ENCODE measurements at regions not wholly inside any gene's neighbourhood (a gene's known extent, or its start where the extent isn't known, plus 50 kb on each side); places are given as distances from the start of the nearest gene placed in this dataset.

DNA sequence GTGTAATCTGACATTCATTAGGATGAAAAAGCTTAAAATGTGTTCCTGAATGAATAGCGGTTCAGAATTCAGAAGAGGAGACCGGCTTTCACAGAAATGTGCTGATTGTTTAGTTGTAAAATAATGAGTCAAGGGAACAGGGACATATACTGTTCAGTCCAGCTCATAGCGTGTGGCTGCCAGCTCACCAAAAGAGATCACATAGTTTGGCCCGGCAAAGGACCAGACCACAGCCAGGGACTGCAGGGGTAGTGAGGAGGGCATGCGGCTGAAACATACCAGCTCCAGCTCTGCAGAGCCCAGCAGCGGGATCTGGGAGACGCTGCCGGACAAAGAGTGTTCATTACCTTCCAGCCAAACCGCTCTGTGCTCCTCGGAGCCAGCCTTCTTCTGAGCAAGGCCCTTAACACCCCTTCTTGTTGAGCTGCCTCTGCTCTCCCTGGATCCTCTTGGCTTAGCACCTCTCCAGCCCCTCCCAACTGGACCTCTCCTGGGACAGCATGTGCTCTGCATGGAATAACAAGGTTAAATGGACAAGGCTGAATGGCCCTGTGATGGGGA lies 116.8 kb upstream of the CNTLN start:
- TF ChIP-seq SP1 (IDR thresholded peaks at IDR 0.05), result no peak
- TF ChIP-seq, protein P1, sequence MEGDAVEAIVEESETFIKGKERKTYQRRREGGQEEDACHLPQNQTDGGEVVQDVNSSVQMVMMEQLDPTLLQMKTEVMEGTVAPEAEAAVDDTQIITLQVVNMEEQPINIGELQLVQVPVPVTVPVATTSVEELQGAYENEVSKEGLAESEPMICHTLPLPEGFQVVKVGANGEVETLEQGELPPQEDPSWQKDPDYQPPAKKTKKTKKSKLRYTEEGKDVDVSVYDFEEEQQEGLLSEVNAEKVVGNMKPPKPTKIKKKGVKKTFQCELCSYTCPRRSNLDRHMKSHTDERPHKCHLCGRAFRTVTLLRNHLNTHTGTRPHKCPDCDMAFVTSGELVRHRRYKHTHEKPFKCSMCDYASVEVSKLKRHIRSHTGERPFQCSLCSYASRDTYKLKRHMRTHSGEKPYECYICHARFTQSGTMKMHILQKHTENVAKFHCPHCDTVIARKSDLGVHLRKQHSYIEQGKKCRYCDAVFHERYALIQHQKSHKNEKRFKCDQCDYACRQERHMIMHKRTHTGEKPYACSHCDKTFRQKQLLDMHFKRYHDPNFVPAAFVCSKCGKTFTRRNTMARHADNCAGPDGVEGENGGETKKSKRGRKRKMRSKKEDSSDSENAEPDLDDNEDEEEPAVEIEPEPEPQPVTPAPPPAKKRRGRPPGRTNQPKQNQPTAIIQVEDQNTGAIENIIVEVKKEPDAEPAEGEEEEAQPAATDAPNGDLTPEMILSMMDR (IDR thresholded peaks at IDR 0.05; ENCODE audit: low read depth, low read length, missing input control), result no peak
- no peak for TF ChIP-seq TAF1 (conservative IDR thresholded peaks at IDR 0.05)
- TF ChIP-seq ATF3 (IDR thresholded peaks at IDR 0.05), result no peak
- TF ChIP-seq, protein P2, sequence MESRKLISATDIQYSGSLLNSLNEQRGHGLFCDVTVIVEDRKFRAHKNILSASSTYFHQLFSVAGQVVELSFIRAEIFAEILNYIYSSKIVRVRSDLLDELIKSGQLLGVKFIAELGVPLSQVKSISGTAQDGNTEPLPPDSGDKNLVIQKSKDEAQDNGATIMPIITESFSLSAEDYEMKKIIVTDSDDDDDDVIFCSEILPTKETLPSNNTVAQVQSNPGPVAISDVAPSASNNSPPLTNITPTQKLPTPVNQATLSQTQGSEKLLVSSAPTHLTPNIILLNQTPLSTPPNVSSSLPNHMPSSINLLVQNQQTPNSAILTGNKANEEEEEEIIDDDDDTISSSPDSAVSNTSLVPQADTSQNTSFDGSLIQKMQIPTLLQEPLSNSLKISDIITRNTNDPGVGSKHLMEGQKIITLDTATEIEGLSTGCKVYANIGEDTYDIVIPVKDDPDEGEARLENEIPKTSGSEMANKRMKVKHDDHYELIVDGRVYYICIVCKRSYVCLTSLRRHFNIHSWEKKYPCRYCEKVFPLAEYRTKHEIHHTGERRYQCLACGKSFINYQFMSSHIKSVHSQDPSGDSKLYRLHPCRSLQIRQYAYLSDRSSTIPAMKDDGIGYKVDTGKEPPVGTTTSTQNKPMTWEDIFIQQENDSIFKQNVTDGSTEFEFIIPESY (IDR thresholded peaks at IDR 0.05), result no peak
- no peak for TF ChIP-seq RAD21 (IDR thresholded peaks at IDR 0.05)
- no peak for TF ChIP-seq JUND (IDR thresholded peaks at IDR 0.05)
- no peak for TF ChIP-seq EGR1 (IDR thresholded peaks at IDR 0.05; ENCODE audit: low read depth in 2 of 2)
